GM10266 (cell line): ENCODE measurements at regions not wholly inside any gene's neighbourhood (a gene's known extent, or its start where the extent isn't known, plus 50 kb on each side); places are given as distances from the start of the nearest gene placed in this dataset.

ENCODE experiments used
- DNase-seq: peaks from one replicate; pipeline ENCODE4 v3.0.0; 2012; ENCODE audit errors: extremely low spot score
- CTCF ChIP-seq: IDR thresholded peaks from 2 replicates; pipeline ENCODE4 v1.5.1; 2012; ENCODE audit warnings: mild to moderate bottlenecking, low read depth; ENCODE audit not compliant: control insufficient read depth, insufficient read depth; ENCODE audit errors: missing control alignments

GRCh38 chr13:107358866-107359265, 790.9 kb upstream of the ARGLU1 start:
- no peak for TF ChIP-seq CTCF
- no peak for DNase-seq

GRCh38 chr13:107351305-107351704, 783.4 kb upstream of the ARGLU1 start:
- DNase-seq: no peak
- TF ChIP-seq CTCF: no peak

GRCh38 chr13:107348925-107349324, 781.0 kb upstream of the ARGLU1 start:
- no peak for DNase-seq
- no peak for TF ChIP-seq CTCF

GRCh38 chr13:107348471-107348870, 780.5 kb upstream of the ARGLU1 start:
- no peak for DNase-seq
- no peak for TF ChIP-seq CTCF

- DNase-seq: no peak
- TF ChIP-seq CTCF: no peak
Measured at GRCh38 chr13:107347641-107348369, 779.9 kb upstream of the ARGLU1 start.

- no peak for DNase-seq
- no peak for TF ChIP-seq CTCF
Measured at GRCh38 chr13:107342747-107343146, 774.8 kb upstream of the ARGLU1 start.

- no peak for DNase-seq
- no peak for TF ChIP-seq CTCF
Measured at GRCh38 chr13:107339209-107339608, 771.3 kb upstream of the ARGLU1 start.
